HG03064 (cell line): ENCODE measurements at regions not wholly inside any gene's neighbourhood (a gene's known extent, or its start where the extent isn't known, plus 50 kb on each side); places are given as distances from the start of the nearest gene placed in this dataset.

Experiments used
- ATAC-seq: cut with Tn5 transposase; IDR thresholded peaks from one replicate; pipeline ENCODE4 v1.9.1; 2021; ENCODE audit warnings: low read depth; ENCODE audit not compliant: unreplicated experiment

DNA sequence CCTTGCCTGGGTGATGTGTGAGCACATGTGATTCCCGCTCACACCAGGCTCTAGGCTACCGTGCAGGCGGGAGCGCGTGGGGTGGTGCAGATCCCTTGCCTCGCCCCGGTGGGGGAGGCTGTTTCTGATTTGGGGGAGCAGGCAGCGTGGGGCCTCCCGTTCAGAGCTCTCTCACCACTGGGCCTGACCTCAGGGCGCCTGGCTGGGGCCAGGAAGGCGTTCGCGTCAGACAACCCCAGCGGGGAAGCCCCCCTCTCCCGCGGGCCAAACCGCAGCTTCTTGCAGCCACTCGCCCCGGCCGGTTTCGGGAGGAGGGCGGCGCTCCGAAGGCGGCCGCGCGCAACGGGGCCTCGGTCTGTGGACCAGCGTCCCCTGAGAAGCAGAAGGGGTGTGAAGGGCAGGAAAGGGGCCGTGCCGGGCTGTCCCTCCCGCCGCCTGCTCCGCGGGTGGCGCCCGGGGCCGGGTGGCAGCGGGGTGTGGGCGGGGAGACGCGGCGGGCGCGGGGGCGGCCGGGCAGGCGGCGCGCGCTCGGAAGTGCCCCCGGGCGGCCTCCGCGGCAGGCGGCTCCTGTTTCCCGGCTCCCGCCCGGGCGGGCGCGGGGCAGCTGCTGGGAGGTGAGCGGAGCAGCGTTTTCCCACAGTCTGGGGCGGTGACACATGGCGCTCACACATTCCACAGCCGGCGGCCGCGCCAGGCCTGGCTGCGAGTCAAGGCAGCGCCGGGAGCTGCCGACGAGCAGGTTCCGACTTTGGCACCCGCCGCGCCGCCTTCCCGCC lies 65.1 kb upstream of the HES1 start:
- ATAC-seq: peak; percentile 94

DNA sequence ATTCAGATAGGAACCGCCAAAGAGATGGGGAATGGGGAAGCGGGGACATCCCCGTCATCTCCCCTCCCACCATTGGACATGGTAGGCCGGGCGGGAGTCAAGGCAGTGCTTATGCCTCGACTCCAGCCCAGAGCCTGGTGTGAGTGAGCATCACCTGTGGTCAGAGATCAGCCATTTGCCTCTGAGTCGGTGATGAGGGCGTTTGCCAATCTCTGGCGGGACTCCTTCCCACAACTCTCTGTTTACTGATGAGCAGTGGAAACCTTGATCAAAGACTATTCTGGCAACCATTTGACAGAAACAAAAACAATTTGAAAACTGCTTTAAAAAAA lies 63.9 kb upstream of the HES1 start:
- ATAC-seq: no peak

- ATAC-seq: no peak
These were observed 63.2 kb upstream of the HES1 start for GRCh38 chr3:194072691-194073279.

DNA sequence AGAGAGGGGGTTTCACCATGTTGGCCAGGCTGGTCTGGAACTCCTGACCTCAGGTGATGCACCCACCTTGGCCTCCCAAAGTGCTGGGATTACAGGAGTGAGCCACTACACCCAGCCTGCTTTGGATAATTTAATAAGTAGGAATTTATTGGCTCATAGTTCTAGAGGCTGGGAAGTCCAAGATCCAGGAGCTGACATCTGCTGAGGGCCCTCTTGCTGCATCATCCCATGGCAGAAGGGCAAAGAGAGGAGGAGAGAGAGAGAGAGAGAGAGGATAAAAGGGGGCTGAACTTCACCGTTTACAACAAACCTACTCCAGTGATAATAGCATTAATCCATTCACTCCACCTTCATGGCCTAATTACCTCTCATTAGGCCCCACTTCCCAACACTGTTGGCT lies 62.0 kb upstream of the HES1 start:
- ATAC-seq: no peak

DNA sequence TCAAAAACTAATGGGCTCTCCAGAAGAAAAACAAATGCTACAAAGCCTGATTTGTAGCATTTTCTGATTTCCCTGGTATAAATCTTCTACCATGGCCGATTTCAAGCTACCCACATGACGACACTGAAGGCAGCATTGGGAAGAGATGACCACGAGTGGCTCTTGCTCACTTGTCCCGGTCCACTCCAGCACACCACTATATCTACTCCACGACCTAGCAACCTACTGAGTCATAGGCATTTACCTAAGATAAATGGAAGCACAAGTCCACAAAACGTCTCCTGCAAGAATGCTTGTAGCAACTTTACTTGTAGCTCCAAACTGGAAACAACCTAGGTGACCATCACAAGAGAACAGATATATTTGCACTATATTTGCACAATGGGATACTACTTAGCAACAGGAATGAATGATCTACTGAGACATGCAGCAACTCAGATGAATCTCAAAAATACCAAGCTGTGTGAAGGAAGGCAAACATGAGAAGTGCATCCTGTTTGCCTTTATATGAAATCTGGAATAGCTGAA lies 60.8 kb upstream of the HES1 start:
- ATAC-seq: no peak

GRCh38 chr3:194075802-194076460 lies 60.0 kb upstream of the HES1 start:
- ATAC-seq: no peak

DNA sequence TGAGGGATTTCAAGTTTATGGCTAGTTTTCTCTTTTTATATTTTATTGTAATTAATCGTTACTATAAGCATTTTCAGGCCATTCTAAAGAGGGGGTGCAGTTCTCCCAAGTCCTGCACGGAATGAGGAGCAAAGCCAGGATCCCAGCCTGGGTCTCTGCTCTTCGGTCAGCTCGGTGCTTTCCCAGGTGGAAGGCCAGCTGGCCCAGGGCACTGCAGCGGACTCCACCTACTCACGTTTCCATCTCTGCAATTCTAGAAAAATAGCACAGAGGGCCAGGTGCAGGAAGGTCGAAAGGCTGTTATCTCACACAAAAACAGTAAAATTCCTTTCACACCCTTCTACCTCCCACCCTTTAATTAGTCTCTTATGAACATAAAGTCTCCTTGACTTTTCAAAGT lies 59.5 kb upstream of the HES1 start:
- ATAC-seq: no peak

DNA sequence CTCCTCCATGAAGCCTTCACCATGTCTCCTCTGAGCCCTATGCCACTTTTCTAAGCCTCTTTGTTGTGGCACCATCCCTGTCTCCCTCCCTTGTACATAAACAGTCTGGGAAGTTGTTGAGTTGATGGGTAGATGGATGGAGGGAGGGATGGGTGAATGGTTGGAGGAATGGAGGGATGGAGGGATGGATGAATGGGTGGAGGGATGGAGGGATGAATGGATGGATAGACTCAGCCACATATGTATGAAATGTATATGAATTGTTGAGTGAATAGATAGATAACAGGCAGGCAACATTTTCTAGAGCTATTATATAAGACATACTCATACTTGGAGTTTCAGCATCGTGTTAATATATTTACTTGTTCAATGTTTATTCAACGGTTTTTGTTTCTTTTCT lies 58.3 kb upstream of the HES1 start:
- ATAC-seq: no peak

DNA sequence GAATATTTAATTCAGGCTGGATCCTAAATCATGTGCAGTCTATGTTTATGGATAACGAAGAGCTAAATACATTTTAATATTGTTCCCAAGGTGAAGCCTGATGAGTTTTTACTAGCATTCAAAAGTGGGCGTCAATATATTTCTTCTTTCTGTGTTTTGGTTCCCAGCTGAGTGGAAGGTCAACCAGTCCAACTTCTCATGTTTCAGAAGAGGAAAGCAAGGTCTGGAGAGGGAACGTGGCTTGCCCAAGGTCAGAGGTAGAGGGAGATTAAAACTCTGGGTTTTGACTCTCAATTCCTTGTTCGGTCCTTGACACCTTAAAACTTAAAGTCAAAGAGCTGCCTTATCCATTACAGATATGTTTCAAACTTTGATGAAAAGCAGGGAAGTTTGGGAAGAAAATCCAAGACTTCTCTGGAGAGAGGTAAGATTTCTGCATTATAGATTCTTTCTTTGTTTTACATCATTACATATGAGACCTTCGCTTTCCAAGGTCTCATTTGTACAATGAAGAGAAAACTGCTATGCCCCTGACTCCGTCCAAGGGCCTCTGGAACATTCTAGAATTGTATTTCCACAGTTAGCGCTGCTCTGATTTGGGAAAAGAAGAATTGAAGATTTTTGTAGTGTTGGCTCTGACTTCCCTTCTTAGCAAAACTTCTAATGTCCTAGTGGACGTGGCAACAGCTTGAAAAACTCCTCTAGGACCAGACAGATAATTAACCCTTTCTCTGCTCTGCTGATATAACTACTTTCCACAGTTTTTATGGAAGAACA lies 57.7 kb upstream of the HES1 start:
- no peak for ATAC-seq

DNA sequence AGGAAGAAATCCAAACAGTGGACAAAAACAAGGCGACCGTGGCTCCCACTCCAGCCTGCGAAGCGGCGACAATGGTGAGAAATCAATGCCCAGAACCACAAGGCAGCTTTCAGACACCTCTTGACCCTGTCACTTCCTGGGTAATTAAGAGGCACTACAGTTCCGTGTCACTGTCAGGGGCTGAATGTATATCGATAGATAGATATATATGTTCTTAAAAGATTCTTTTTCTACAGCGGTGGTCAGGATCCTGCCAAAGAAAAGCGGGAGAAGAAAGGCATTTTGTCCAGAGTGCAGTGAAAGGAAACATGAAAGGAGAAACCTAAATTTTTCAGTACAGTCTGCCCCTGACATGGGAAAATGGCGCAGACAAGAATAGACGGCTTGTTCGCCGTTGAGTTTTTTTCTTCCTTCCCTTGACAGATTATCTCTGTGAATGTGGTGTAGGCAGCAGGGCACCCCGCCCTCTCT lies 56.2 kb upstream of the HES1 start:
- ATAC-seq: no peak

- no peak for ATAC-seq
These were observed 55.5 kb upstream of the HES1 start for GRCh38 chr3:194080436-194080835.

GRCh38 chr3:194080913-194081800 lies 54.8 kb upstream of the HES1 start:
- no peak for ATAC-seq

DNA sequence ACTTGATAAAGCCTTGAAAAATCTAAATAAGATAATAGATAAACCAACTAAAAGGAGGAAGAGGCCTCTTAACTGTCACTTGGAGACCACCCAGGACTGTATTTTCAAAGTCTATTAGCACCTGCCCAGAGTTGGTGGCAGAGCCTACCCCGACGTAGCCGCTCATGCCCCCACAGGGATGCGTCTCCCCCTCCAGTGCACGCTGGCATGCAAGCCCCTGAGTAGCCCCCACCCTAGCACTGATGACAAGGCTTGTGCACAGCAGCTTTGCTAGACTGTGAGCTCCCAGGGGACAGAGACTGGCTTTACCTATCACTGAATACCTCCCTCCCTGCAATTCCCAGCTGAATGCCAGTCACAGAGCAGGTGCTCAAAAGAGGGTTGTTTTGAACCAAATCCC lies 54.1 kb upstream of the HES1 start:
- no peak for ATAC-seq

- no peak for ATAC-seq
These were observed 53.0 kb upstream of the HES1 start for GRCh38 chr3:194082743-194083636.

DNA sequence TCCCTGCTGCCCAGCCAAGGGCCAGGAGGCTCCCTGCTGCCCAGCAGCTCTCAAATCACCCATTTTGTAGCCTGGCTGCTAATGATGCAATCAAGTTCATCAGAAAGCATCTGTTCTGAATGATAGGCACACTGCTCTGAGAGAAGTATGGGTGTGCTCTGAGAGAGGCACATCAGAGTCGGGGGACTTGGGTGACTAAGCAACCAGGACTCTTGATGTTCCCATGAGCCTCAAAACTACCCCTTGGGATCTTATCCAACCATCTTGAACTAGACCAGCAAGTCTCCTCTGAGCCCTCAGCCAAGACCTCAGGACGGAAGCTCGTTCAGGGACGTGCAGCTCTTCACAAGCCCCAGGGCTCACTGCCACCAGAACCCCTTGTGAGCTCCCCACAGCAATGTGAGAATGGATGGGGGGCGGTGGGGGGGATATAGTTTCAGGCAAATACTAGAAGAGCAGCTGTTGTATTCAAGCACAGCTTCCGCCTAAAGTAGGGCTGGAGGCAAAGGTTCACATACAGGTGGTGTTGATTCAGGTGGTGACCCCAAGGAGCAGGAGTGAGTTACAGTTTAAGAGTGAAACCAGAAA lies 52.2 kb upstream of the HES1 start:
- ATAC-seq: peak; percentile 42

GRCh38 chr3:194084284-194084683 lies 51.7 kb upstream of the HES1 start:
- peak; percentile 97 for ATAC-seq
